ENCODE measurements at regions not wholly inside any gene's neighbourhood (a gene's known extent, or its start where the extent isn't known, plus 50 kb on each side); places are given as distances from the start of the nearest gene placed in this dataset.
"Not testable (repeated sequence)": the region's sequence is repeated elsewhere in the genome, so short reads cannot be mapped to it uniquely, and the experiment has no call there.

DNA sequence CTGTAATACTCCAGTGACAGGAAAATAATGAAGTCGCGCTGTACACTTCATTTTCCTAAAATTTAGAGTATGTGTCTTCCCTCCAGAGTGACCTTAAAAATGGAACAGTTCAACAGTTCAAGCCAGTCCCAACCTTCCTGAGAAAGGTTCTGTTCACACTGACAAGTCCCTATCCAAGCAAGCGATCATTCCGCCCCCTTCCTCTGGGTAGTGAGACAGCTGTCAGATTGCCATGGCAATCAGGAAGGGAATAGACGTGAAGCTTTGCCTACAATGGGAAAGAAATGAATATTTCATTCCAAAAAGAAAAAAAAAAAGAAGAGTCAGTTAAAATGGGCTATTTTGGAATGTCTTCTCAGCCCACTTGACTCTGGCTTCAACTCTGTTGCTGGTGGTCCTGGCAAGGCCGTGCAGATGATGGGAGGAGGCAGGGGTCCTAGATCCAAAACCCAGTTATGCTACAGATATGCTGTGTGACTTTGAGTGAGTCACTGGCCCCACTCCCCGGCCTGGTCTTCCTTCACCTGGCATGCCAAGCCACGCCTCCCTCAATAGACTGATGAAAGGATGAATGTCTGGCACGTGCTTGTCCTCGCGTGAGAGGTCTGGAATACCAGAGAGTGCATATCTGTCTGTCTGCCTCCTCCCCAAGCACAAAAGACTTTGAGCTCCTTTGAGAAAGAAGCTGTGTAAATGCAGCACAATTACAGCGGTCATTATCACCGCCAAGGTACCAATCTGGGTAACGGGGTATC is 165.8 kb upstream of the WWC1 start:
- no peak for DNase-seq

DNA sequence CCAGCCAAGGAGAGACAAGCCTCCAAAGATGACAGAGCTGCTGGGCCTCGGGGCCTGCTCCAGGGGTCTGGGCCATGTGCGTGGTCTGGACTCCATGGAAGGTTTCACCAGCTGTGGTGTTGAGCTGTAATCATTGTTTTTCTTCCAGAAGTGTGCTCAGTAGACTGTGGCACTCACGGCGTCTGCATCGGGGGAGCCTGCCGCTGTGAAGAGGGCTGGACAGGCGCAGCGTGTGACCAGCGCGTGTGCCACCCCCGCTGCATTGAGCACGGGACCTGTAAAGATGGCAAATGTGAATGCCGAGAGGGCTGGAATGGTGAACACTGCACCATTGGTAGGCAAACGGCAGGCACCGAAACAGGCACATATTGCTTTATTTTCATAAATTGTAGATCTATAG is 164.8 kb upstream of the WWC1 start:
- DNase-seq, result no peak

DNA sequence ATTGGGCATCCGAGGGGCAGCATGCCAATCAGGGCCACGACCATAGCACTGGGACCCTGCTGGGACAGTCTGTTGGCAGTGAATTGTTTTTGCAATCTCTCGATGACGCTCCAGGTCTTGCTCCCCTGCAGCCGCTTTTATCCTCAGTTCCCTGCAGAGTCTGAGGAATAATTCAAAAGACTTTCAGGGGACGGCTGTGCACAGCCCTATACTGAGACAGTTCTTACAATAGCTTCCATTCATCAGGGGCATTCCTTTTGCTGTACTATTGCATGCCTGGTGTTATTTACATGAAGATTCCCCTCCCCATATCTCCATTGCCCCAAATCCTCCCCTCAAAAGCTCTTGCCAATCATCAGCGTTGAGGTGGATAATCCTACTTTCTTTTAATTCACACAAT is 163.3 kb upstream of the WWC1 start:
- no peak for DNase-seq

DNA sequence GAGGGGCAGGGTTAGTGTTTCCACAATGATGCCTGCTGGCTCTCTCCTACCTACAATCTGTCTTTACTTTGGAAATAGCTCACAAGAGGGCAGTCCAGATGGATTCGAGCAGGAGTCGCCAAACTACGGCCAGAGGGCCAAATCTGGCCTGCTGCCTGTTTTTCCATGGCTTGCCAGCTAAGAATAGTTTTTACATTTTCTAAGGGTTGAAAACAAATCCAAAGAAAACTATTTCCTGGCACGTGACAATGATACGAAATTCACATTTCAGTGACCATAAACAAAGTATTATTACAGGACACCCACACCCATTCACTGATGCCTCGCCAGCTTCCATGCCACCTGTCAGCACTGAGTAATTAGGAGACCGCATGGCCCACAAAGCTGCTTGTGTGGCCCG is 162.9 kb upstream of the WWC1 start:
- no peak for DNase-seq

DNA sequence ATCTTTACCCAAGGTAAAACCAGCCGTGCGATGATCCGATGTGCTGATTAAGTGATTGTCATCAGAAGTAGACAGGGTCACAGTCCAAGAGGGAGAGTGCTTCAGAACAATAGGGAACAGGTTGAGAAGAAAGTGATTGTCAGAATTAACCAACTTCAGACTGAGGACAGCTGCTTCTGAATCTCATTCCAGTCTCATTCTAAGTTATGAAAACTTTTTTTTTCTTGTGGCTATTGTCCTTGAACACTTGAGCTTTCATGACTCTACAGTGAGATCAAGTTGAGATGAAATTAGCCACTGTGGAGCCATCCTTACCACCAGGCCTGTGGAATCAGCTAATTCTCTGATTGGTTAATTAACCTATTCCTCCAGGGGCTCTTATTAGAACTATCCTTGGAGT is 159.9 kb upstream of the WWC1 start:
- no peak for DNase-seq

DNA sequence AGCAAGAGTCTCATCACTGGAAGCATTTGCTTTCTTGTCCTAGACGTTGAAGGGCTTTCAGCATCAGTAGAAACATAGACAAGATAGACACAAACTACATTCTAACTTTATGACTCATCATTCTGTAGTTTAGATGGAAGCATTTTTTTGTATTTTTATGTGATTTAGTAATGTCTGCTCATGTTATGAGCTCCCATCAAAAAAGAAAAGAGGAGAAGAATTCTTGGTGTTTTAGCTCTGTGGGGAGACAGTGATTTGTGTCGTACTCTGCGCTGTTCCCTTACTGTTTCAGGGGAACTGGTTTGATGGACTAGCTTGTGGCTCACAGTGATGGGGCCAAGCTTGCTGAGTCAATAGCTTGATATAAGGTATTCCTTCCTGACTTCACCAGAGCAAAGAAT is 159.2 kb upstream of the WWC1 start:
- DNase-seq, result no peak

DNA sequence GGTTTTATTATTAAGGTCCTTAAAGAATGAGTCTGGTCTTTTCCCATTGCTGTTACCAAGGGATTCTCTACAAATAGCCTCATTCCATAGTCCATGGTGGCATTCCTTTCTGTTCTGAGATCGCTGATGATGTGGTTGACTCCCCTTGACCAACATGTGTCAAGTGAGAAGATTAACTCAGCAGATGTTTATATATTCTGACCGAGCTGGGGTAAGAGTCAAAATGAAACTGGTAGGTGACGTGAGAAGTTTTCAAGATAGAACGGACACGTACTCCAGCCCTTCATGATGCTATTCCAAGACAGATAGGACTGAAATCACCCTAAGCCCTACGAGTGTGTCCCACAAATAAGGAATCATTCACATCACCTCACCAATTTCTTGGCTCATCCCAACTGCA is 155.5 kb upstream of the WWC1 start:
- DNase-seq, result no peak

DNA sequence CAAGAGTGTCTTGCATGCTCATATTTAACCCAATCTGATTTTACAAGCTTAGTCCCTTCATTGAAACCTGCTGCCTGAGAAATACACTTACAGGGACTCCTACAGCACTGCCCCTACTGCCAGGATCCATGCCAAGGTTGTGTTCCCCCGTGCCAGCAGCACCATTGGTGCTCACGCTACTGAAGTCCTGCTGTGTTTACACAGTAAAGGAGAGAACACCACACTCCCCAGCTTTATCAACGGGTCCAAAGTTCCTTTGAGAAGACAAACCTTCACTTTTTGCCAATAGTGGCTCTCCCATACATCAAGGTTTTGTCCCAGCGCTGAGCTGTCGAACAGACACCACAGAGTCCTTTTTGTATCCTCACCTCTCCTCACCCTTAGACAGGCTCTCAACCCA is 155.1 kb upstream of the WWC1 start:
- DNase-seq, result no peak

DNA sequence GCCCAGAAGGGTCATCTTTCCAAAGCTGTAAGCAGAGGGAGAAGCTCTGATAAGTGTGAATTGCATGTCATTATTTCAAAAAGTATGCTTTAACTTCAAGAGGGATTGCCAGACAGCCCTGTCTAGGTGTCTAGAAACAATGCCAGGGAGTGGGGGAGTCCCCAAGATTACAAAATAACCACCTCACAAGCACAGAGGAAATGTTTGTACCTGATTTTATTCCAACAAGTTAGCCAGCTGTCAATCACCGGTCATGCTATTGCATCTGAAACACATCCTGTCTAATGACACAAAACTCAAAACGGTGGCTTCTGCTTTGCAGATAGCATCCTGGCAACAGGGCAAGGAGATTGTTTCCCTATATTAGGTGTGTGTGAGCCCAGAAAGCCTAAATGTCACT is 154.2 kb upstream of the WWC1 start:
- DNase-seq, result no peak

DNA sequence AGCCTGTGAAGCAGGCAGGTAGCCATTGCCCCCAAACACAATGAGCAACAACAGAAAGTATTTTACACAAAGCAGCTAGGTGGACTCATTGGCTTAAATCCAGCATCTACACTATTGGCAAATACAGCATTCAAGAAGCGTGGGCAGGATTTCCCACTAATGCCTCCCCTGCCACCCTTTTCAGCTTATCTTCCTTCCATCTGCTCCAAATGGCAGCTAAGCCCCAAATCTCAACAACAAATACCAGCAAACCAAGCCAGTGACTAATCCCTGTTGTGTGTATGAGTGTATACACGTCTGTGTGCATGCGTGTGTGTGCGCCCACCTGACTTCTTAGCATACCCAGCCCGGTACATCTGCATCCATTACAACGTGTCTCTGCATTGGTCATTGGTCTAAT is 151.2 kb upstream of the WWC1 start:
- DNase-seq, result no peak

DNA sequence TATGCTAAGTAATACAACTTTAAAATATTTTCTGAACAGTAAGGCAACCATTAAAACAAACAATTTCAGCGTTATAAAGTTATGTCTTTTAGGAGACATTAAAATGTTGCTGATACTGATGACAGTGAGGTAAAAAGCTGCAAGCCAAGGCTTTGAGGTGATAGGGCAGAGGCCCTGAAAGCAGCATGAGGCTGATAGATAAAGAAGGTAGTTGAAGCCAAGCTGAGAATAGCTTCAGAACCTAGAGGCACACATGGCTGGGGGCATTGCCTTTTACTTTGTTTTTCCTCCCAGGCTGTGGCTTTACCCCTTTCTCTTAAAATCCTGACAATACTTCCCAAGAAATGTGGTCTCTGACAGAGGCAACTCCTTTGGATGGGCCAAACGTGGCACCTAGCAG is 149.0 kb upstream of the WWC1 start:
- no peak for DNase-seq

DNA sequence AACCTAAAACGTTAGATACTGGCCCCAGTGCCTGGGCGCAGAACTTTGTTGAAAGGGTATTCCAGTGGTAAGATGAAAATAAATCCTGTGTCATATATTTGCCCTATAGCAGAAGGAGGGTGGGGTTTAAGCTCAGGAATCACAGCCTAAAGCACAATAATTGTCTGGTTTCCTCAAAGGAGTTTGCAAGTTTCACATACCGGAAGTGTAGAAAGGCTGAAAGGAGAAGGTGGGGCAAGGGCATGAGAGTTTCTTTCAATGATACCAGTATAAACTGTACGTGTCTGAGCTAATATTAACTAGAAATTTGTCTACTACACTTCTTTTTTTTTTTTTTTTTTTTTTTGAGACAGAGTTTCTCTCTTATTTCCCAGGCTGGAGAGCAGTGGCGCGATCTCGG is 147.9 kb upstream of the WWC1 start:
- DNase-seq, result not testable (repeated sequence)

DNA sequence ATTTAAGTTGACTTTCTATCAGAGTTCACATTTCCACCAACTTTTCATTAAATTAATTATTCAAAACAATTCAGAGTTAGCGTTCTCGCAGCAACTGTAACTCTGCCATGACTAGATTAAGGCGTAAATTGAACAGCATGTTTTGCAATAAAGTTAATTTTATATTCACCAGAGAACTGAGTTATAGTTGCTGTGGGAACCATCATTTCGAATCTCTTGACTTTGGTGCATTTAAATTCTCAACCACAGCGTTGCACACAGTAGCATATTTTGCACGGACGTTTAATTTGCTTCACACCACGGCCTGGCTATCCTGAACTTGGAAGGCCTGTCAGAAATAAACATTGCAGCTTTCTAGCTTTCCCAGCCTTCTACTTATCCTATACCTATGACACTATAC is 144.3 kb upstream of the WWC1 start:
- no peak for DNase-seq

DNA sequence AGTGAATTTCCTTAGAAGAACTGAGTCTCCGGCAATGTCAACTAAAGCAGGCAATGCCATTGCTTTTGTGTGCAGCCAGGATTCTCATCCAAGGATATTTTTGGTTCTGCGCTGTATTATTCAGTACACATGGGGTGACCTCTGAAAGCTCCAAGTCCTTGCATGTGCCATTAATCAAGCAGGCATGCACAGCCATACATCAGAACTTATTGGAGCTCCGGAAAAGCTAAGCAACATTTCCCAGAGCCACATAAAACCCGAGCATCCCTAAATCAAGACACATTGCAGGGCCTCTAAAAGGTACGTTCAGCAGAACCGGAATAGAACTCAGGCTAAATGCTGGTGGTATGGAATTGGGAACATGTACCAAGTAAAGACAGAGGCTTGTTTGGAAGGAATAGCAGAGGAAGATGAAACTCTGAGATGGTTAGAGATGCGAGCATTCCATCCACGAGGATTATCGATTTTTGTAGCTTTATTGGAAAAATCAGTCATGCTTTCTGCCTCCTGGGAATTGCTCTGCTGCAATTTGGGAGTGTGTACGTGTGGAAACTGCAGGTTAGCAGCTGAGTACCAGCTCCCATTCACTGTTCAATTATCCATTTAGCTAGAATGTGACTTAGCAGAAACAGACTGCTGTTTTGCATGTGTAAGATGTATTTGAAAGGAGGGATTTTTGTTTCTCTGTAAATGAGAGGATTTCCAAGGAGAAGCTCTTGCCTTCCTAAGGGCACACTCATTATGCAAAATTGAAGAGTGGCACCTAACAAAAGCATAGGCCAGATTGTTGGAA is 143.7 kb upstream of the WWC1 start:
- no peak for DNase-seq

DNA sequence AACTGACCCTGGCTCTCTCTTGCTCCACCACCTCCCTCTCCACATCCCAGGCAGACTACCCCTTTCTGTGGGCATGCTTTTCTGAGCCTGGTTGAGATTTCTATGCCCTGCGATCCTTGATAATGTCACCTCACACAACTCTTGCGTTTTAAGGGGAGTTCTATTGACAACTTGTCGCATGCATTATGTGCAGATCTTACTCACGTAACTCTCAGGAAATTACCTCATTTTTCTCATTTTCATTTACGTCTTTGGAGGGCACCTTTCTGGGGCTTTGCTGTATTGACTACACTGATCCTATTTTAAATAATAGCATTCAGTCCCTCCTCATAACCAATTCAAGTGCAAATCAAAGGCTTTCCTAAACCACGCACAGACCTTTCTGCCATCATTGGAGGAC is 140.4 kb upstream of the WWC1 start:
- no peak for DNase-seq

DNA sequence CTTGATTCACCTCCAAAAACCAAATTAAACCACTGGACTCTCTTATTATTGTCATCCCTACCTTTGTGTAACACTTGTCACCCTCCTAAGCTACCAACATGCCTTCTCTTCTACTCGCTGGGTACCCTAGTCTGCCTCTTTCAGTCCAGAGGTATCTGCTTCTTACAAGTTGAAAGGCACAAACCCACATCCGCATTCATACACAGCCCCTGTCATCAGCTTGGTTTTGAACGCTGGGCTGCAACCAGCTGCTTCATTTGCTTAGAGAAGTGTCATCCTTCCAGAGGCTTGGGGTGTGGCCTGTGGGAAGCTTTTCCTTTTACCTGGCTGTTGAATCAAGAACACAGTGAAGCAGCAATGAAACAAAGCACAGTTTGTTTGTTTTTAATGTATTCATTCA is 138.8 kb upstream of the WWC1 start:
- no peak for DNase-seq

DNA sequence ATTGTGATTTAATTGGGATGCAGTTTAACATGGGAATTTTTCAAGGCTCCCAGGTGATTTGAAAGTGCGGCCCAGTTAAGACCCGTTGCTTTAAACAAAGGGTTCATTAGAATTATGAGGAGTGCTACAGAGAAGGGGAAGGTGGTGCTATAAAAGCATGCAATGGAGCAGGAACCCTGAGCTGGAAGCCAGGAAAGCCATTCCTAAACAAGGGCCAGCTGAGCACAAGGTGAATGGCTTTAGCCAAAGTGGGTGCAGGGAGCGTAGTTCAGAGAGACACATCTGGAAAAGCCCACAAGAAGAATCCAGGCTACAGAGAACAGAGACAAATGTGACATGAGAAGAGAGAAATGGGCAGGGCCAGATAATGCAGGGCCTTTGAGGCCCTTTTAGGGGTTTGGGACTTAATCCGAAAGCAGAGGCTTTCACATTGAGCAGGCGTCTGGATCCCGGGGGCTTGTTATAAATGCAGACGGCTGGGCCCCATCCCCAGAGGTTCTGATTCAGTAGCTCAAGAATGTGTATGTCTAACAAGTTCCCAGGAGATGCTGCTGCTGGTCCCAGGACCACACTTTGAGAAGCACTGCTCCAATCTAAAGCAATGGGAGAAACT is 138.1 kb upstream of the WWC1 start:
- DNase-seq, result no peak

DNA sequence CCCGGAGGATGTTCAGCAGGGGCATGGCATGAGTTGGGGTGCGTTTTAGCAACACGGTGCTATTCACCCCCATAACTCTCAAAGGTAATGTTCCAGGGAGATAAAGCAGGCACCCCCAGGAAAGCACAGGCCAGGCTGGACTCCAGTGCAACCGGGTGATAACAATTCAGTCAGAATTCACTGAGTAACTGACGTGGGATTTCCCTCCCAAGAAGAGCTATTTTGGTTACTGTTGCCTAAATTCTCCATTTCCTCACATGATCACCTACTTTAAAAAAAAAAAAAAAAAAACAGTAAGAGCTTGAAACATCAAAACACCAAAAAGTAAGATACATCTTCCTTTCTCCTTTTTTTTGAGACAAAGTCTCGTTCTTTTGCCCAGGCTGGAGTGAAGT is 137.6 kb upstream of the WWC1 start:
- DNase-seq, result no peak

DNA sequence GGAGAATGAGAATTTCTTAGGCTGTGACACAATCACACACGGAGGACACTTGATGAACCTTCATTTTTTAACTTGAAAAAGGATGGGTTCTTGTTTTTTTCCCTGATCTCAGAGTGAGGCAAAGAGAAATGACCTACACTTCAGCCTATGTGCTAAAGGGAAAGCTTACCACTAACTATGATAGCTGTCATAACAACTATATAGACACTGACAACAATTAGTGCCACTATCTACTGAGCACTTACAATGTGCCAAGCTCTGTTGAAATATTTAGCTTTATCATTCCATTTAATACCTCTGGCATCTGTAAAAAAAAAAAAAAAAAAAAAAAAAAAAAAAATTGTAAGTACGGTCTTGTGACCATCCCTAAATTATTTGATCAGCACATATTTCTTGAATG is 135.9 kb upstream of the WWC1 start:
- DNase-seq, result no peak

DNA sequence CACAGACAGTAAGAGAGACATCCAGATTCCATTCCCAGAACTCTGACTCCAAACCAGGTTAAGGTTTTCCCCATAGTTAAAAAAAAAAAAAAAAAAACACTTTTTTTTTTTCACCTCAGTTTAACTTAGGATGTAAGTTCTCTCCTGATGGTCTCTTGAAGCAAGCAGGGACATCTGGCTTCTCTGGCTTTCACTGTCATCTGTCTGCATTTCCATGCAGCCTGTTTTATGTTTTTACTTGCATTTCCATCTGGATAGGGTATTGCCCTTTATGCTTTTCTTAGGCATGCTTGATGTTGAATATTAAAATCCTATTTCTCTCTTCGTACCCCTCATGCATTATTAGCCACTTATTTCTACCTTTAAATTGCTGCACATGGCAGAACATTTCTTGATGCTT is 135.3 kb upstream of the WWC1 start:
- DNase-seq, result no peak

DNA sequence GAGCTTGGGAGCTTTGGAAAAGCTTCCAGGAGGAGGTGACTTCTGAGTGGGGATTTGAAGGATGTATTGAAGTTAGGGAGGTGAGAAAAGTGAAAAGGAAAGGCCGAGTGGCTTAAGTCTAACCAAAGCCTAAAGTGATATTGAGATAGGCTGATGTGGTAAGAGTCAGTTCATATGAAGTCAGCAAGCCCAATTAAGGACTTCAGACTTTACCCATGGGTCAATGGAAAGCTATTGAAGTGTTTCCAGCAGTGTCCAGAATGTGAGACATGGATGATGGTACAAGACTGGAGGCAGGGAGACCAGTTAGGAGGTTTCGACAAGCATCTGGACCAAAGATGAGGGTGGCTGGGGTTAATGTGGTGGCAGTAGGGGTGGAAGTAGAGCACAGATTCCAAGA is 134.3 kb upstream of the WWC1 start:
- DNase-seq, result no peak

DNA sequence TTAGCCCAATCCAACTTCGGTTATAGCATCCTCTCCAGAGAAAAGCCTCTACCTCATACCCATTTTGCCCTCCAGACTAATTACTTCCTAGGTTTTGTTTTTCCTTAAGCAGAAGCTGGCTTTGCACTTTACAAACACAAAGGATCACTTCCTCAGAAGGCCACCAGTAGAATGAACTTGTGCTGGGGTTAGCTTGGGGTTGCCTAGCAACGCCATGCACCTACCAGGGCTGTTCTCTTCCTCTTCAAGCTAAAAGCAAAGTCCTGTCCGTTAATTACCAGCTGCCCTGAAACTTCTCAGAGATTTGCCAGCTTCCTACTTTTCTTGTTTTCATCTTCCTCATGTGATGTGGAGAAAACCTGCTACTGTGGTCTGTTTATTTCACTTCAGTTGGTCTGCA is 132.0 kb upstream of the WWC1 start:
- DNase-seq, result no peak

DNA sequence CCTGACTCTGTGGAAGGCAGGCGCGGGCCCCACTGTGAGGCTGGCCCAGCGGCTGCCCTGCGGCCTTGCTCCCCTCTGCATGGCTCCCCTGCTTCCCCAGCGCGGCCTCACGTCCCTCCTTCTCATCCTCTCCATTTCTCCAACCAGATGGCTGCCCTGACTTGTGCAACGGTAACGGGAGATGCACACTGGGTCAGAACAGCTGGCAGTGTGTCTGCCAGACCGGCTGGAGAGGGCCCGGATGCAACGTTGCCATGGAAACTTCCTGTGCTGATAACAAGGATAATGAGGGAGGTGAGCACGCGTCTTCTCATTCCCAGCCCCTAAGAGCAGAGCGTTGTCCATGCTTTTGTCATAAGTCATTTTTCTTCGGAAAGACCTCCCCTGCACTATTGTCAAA is 129.0 kb upstream of the WWC1 start:
- no peak for DNase-seq

DNA sequence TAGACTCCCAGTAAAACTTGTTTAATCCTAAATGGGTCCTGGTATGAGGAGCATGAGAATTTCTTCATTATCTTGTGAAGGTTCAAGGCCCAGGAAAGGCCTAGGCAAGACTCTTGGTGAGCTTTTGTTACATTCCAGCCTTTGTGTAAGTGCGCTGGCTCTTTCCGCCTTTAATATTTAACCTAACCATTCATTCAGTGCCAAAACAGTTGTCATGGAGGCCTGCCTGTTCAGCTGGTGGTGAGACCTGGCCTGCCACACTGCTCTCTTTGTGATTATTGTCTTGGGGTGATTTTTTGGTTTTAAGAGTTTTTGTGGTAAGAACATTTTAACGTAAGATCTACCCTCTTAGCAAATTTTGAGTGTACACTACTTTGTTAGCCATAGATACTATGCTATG is 127.5 kb upstream of the WWC1 start:
- no peak for DNase-seq

Data from SIG-M5 (cell line).